ENCODE measurements at regions not wholly inside any gene's neighbourhood (a gene's known extent, or its start where the extent isn't known, plus 50 kb on each side); places are given as distances from the start of the nearest gene placed in this dataset.

GRCh38 chr7:106418094-106418493, 133.3 kb upstream of the NAMPT start:
- no peak for DNase-seq

DNA sequence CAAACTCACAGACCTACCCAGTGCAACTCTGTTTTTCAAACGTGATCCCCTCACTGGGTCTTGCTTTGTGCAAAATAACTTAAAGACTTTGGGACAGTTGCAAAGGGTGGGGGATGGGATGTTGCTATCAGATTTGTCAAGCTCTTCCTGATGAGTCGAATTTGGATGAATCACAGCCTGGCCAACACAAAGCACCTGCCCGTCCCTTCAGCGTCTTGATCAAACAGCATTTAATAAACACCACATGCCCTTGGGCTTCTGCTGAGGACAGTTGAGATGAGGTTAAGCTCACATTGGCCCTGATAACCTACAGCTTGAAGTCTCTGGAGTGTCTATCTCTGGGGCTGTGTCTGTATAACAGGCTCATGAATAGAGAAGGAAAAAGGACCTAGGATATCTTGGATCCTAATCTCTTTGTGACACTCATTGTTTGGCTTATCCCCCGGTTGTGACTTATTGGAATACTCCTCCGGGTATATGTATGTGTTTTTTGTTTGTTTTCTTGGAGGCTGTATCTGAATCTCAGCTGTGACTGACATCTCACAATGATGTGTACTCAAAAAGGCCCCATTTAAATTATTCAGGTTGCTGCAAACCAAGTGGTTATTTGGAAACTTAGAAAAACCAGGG, 132.6 kb upstream of the NAMPT start:
- DNase-seq: peak in 1 of 3 experiments; percentile 25

GRCh38 chr7:106416430-106416829, 131.6 kb upstream of the NAMPT start:
- DNase-seq: no peak

GRCh38 chr7:106415433-106415832, 130.7 kb upstream of the NAMPT start:
- no peak for DNase-seq

DNA sequence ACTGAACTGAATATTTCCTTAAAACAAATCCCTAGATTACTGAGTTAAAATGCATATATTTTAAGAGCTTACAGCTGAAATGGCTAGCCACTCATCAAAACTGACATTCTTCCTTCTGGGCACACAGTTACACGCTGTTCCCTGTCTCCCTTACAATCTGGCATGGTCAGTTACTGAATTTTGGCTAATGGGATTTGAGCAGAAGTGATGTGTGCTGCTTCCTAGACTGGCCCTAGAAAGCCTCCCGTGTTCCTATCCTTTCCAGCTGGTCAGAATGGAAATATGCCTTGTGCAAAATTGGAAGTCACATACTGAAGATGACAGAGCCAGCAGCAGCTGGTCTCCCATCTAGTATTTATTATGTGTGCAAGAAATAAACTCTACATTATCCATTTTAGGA, 128.7 kb upstream of the NAMPT start:
- no peak for DNase-seq

- DNase-seq: no peak
These were observed 120.9 kb upstream of the NAMPT start for GRCh38 chr7:106405697-106406141.

- no peak for DNase-seq
These were observed 118.1 kb upstream of the NAMPT start for GRCh38 chr7:106402898-106403297.

DNA sequence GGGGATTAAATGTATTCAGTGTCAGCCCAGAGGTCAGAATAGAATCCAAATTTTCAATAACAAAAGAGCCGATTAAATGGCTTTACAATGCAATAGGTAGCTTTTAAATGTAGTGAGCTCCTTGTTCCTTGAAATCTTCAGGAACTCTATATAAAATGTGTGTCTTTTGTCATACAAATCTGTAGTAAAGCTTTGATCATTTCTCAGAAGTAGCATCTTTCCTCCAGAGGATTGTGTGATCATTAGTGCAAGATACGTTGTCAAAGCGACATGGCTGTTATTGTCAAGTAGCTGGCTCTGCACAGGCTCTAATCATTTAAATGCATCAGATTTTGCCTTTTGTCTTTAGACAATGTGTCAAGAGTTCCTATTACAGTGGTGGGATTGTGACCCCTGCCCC, 116.1 kb upstream of the NAMPT start:
- peak in 1 of 3 experiments; percentile 31 for DNase-seq

- no peak for DNase-seq
These were observed 114.0 kb upstream of the NAMPT start for GRCh38 chr7:106398786-106399185.

GRCh38 chr7:106397994-106398393, 113.2 kb upstream of the NAMPT start:
- no peak for DNase-seq

- no peak for DNase-seq
These were observed 109.7 kb upstream of the NAMPT start for GRCh38 chr7:106394526-106394925.

DNA sequence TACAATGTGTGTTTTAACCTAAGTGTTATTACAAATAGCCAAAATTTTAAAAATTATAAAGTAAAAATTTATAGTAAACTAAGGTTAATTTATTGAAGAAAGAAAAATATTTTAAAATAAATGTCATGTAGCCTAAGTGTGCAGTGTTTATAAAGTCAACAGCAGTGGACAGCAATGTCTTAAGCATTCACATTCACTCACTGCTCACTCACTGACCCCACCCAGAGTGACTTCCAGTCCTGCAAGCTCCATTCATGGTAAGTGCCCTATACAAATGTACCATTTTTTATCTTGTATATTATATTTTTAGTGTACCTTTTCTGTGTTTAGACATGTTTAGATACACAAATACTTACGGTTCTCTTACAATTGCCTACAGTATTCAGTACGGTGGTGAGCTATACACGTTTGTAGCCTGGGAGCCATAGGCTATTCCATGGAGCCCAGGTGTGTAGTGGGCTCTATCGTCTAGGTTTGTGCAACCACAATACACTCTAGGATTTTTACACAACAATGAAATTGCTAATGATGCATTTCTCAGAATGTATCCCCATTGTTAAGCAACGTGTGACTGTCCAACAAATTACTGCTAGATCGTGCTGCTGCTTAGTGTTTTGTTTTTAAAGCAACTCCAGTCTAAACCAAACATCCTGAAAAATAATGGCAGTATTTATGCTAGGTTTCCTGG, 108.9 kb upstream of the NAMPT start:
- DNase-seq: no peak

DNA sequence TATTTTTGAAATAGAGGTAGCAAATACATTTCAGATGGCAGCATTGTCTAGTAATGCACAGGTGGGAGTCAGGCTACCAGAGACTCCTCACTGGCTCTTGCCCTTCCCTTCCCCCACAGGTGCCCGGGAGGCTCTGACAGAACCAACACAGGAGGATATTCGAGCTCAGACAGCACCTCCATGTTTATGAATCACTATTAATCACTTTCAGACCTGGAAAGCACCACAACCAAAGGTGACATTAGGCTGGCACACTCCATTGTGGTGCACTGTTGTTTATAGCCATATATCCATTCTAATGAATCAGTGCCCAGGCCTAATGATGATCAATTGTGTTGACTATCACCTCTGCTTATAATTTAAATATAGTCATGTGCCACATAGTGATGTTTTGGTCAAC, 107.8 kb upstream of the NAMPT start:
- no peak for DNase-seq

GRCh38 chr7:106392144-106392543, 107.4 kb upstream of the NAMPT start:
- DNase-seq: no peak

DNA sequence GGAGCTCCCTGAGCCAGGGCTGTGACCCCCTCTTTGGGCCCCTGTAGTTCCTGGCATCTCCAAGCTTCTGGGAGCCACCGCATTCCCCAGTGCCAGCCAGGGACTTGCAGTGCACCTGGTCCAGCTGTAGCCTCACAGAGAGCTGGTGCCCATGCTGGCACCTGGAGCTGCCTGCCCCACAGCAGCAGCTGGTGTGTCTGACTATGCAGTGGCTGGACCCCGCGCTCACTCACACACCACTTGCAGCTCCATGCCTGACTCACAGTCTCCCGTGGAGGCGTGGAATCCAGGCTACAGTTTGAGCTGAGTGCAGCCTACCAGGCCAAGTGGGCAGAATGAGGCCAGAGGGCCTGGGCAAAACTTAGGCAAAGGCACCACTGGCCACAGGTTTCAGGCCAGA, 102.2 kb upstream of the NAMPT start:
- DNase-seq: no peak

GRCh38 chr7:106384373-106384772, 99.6 kb upstream of the NAMPT start:
- DNase-seq: no peak

GRCh38 chr7:106382929-106383328, 98.1 kb upstream of the NAMPT start:
- DNase-seq: no peak

- DNase-seq: no peak
These were observed 97.3 kb upstream of the NAMPT start for GRCh38 chr7:106382129-106382528.

DNA sequence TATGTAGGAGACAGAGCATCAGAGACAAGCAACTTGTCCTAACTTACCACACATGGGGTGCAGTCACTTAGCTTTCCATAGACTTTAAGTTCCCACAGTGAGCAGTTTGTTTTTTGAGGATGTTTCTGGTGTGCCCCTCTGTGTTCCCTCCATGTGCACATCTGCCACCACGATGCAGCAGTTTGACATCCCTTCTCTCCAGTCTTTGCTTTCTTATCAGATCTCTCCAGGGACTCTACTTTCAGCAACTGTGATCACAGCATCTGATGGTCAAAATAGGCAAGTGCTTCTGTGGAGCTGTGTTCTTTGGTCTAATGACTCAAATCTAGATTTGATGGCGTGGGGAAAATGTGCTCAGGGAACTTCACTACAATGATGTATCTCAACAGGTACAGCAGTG, 96.5 kb upstream of the NAMPT start:
- no peak for DNase-seq

DNA sequence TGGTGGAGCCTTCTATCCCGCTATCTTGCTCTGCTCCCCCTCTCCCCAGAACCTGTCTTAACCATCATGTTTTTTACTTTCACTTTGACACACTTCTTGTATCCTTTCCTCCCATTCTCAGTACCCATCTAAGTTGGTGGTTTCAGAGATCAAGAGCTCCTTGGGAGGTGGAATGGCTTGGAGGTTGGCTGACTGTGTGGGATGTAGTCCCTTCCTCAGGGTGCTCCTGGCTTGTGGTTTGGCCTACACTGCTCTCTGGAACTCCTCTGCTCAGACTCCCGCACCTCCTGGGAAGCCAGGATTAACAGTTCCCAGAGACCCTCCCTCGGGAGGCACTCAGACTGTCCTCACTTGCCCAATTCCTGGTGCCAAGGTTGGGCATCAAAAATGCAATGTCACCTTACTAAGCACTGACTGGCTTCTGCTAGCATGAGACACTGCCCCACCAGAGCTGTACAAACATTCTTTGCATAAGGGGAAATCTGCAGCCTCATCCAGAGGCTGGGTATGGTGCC, 93.1 kb upstream of the NAMPT start:
- no peak for DNase-seq

DNA sequence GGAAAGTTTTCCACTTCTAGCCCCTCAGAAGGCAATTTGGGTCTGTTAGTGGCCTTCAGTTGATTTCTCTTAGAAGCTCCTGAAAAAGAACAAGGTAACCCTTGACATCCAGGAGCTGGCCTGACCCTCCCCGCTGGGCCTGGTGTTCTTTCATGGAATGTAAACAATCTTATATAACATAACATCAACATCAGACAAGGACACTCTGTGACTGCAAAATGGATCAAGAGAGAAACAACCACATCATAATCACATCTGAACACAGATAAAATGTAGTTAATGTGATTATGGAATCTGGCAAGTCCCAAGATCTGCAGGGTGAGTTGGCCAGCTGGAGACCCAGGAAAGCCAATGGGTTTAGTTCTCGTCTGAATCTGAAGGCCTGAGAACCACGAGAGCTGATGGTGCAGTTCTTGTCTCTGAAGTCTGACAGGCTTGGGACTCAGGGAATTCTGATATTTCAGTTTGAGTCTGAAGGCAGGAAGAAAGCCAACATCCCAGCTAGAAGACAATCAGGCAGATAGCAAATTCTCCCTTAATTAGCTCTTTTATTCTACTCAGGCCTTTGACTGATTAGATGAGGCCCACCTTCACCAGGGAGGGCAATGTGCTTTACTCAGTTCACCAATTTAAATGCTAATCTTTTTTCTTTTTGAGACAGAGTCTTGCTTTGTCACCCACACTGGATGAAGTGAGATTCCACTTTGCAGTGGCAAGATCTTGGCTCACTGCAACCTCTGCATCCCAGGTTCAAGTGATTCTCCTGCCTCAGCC, 91.4 kb upstream of the NAMPT start:
- no peak for DNase-seq

DNA sequence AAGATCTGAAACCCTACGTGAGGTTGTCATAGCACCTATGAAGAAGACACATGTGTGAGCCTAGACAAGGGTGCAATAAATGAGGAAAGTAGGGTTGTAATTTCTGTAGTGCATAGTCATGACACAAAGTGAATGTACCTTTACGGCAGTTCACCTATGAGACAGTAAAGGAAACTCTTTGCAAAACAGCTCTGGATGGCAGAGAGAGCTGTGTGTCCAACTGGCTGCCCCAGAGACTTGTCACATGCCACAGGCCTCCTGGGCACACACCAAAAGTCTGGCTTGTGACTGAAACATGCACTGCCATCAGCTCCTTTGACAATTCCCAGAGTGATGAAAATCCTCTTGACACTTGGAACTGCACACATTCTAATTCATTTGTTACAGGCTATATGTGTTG, 90.7 kb upstream of the NAMPT start:
- DNase-seq: no peak

- no peak for DNase-seq
These were observed 89.7 kb upstream of the NAMPT start for GRCh38 chr7:106374437-106374836.

Measured in NCI-H1417 (cell line).